ENCODE measurements at regions not wholly inside any gene's neighbourhood (a gene's known extent, or its start where the extent isn't known, plus 50 kb on each side); places are given as distances from the start of the nearest gene placed in this dataset.

DNA sequence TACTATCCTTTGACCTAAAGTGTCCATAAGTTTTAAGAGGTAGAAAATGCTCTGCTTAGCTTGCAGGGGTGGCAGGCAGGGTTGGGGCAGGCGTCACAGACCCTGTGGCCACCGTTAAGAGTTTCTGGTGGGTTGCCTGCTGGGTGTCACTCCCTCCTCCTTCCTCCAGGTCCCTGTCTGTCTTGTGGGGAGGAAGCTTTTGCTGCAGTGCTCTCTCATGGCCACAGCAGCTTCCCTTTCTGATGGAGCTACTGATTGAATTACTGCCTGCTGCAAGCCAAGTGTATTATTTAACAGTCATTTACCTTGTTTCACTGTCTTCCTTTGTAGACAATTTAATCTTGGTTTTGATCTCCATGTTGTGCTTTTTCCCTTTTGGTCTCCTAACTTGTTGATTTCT lies 384.6 kb downstream of the IDS start:
- H3K79me2 ChIP-seq (ENCODE audit: low read length): no peaks in the 10 kb centered on the region

DNA sequence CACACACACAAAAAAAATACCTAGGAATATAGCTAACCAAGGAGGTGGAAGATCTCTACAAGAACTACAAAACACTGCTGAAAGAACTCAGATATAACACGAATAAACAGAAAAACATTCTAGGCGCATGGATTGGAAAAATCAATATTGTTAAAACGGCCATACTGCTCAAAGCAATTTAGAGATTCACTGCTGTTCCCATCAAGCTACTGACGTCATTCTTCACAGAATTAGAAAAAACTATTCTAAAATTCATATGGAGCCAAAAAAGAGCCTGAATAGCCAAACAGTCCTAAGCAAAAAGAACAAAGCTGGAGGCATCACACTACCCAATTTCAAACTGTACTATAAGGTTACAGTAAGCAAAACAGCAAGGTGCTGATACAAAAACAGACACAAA lies 390.2 kb downstream of the IDS start:
- no peaks in the 10 kb centered on the region for H3K36me3 ChIP-seq (replicated peaks; ENCODE audit: low read depth, low read length)
- H4K20me1 ChIP-seq (ENCODE audit: insufficient read depth, low read length): no peaks in the 10 kb centered on the region
- H3K4me1 ChIP-seq (ENCODE audit: low read length): no peaks in the 10 kb centered on the region
- TF ChIP-seq, protein P1, sequence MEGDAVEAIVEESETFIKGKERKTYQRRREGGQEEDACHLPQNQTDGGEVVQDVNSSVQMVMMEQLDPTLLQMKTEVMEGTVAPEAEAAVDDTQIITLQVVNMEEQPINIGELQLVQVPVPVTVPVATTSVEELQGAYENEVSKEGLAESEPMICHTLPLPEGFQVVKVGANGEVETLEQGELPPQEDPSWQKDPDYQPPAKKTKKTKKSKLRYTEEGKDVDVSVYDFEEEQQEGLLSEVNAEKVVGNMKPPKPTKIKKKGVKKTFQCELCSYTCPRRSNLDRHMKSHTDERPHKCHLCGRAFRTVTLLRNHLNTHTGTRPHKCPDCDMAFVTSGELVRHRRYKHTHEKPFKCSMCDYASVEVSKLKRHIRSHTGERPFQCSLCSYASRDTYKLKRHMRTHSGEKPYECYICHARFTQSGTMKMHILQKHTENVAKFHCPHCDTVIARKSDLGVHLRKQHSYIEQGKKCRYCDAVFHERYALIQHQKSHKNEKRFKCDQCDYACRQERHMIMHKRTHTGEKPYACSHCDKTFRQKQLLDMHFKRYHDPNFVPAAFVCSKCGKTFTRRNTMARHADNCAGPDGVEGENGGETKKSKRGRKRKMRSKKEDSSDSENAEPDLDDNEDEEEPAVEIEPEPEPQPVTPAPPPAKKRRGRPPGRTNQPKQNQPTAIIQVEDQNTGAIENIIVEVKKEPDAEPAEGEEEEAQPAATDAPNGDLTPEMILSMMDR (IDR thresholded peaks at IDR 0.05; ENCODE audit: low read depth, low read length): no peak
- no peak for TF ChIP-seq EZH2phosphoT487 (IDR thresholded peaks at IDR 0.05; ENCODE audit: low read depth)
- H3K79me2 ChIP-seq (ENCODE audit: low read length): no peaks in the 10 kb centered on the region
- H2AFZ ChIP-seq (ENCODE audit: low read depth, low read length): no peak overlapping the region
- no peaks in the 10 kb centered on the region for H3K9me3 ChIP-seq (ENCODE audit: insufficient read depth, low read length)
- H3K27me3 ChIP-seq (ENCODE audit: low read depth, low read length): no peaks in the 10 kb centered on the region
- H3K4me2 ChIP-seq (ENCODE audit: low read length): no peak overlapping the region
- H3K27ac ChIP-seq (ENCODE audit: low read length): no peak overlapping the region
- no peak overlapping the region for H3K4me3 ChIP-seq (ENCODE audit: low read length)
- H3K9ac ChIP-seq (ENCODE audit: low read length): no peak overlapping the region

More for the DNA sequence above, 384.6 kb downstream of the IDS start:
- no peaks in the 10 kb centered on the region for H3K4me1 ChIP-seq (ENCODE audit: low read length)
- H3K36me3 ChIP-seq (replicated peaks; ENCODE audit: low read depth, low read length): no peaks in the 10 kb centered on the region
- no peaks in the 10 kb centered on the region for H3K9me3 ChIP-seq (ENCODE audit: insufficient read depth, low read length)
- H3K4me2 ChIP-seq (ENCODE audit: low read length): no peak overlapping the region
- no peak overlapping the region for H3K27ac ChIP-seq (ENCODE audit: low read length)
- no peak overlapping the region for H3K4me3 ChIP-seq (ENCODE audit: low read length)
- no peak overlapping the region for H2AFZ ChIP-seq (ENCODE audit: low read depth, low read length)
- no peak for TF ChIP-seq EZH2phosphoT487 (IDR thresholded peaks at IDR 0.05; ENCODE audit: low read depth)
- TF ChIP-seq, protein P1 (IDR thresholded peaks at IDR 0.05; ENCODE audit: low read depth, low read length): no peak
- H3K9ac ChIP-seq (ENCODE audit: low read length): no peak overlapping the region
- H4K20me1 ChIP-seq (ENCODE audit: insufficient read depth, low read length): no peaks in the 10 kb centered on the region
- H3K27me3 ChIP-seq (ENCODE audit: low read depth, low read length): no peaks in the 10 kb centered on the region

DNA sequence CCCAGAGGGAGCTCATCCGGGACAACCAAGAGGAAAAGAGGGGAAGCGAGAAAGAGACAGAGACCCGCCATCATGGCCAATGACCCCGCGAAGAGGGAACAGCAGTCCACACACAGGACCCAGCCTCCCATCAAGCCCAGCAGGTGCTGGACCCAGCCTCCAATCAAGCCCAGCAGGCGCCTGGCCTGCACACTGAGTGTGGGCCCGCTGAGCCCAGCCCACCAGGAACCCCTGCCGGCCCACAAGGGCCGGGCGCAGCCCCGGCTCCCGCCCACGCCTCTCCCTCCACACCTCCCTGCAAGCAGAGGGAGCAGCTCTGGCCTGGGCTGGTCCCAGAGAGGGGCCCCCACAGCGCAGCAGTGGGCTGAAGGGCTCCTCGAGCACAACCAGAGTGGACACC lies 391.1 kb downstream of the IDS start:
- H3K36me3 ChIP-seq (replicated peaks; ENCODE audit: low read depth, low read length): no peaks in the 10 kb centered on the region
- no peaks in the 10 kb centered on the region for H3K27me3 ChIP-seq (ENCODE audit: low read depth, low read length)
- no peak overlapping the region for H3K27ac ChIP-seq (ENCODE audit: low read length)
- H3K79me2 ChIP-seq (ENCODE audit: low read length): no peaks in the 10 kb centered on the region
- H3K9me3 ChIP-seq (ENCODE audit: insufficient read depth, low read length): no peaks in the 10 kb centered on the region
- no peaks in the 10 kb centered on the region for H3K4me1 ChIP-seq (ENCODE audit: low read length)
- H2AFZ ChIP-seq (ENCODE audit: low read depth, low read length): no peak overlapping the region
- H3K4me3 ChIP-seq (ENCODE audit: low read length): no peak overlapping the region
- H3K9ac ChIP-seq (ENCODE audit: low read length): no peak overlapping the region
- TF ChIP-seq, protein P1 (IDR thresholded peaks at IDR 0.05; ENCODE audit: low read depth, low read length): no peak
- no peak for TF ChIP-seq EZH2phosphoT487 (IDR thresholded peaks at IDR 0.05; ENCODE audit: low read depth)
- no peak overlapping the region for H3K4me2 ChIP-seq (ENCODE audit: low read length)
- H4K20me1 ChIP-seq (ENCODE audit: insufficient read depth, low read length): no peaks in the 10 kb centered on the region

DNA sequence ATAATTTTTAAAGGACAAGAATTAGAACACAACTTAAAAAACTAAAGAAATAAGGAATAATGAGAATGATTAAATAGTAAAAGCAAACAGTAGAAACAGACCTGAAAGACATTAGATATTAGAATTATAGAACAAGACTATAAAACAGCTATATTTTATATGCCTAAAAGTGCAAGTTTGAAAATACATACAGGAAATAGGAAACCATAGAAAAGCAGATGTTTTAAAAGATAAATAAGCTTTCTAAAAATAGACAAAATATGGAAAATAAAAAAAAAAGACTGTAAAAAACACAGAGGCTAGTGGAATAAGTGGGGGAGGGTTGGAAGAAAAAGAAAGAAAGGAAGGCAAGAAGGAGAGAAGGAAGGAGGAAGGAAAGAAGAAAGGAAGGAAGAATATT lies 407.3 kb downstream of the IDS start:
- Histone ChIP-seq H3K79me2 (ENCODE audit: low read length) (no peaks in the 10 kb centered on the region), H3K4me3 (ENCODE audit: low read length) (no peak overlapping the region), H3K9me3 (ENCODE audit: insufficient read depth, low read length) (no peaks in the 10 kb centered on the region), H2AFZ (ENCODE audit: low read depth, low read length) (no peak overlapping the region), H3K36me3 (replicated peaks; ENCODE audit: low read depth, low read length) (no peaks in the 10 kb centered on the region), H4K20me1 (ENCODE audit: insufficient read depth, low read length) (no peaks in the 10 kb centered on the region), H3K9ac (ENCODE audit: low read length) (no peak overlapping the region), H3K27ac (ENCODE audit: low read length) (no peak overlapping the region), H3K4me1 (ENCODE audit: low read length) (no peaks in the 10 kb centered on the region), H3K4me2 (ENCODE audit: low read length) (no peak overlapping the region), H3K27me3 (ENCODE audit: low read depth, low read length) (no peaks in the 10 kb centered on the region)
- TF ChIP-seq, protein P1 (IDR thresholded peaks at IDR 0.05; ENCODE audit: low read depth, low read length): no peak
- TF ChIP-seq EZH2phosphoT487 (IDR thresholded peaks at IDR 0.05; ENCODE audit: low read depth): no peak
